GM12865 (cell line): ENCODE measurements at regions not wholly inside any gene's neighbourhood (a gene's known extent, or its start where the extent isn't known, plus 50 kb on each side); places are given as distances from the start of the nearest gene placed in this dataset.

Source experiments
- DNase-seq: peaks from one replicate; pipeline ENCODE4 v3.0.0; 2010; ENCODE audit warnings: low read depth
- H3K4me3 ChIP-seq: 2 replicates; pipeline ENCODE4 v1.5.1; 2011; ENCODE audit warnings: mild to moderate bottlenecking, low read depth, low read length, control low read depth
- TF ChIP-seq, protein P1 (sequence below): IDR thresholded peaks from 2 replicates; pipeline ENCODE4 v1.5.1; 2011; ENCODE audit warnings: low read length, control low read depth, low read depth, inconsistent platforms; ENCODE audit not compliant: insufficient read depth; ENCODE audit errors: missing control alignments

DNA sequence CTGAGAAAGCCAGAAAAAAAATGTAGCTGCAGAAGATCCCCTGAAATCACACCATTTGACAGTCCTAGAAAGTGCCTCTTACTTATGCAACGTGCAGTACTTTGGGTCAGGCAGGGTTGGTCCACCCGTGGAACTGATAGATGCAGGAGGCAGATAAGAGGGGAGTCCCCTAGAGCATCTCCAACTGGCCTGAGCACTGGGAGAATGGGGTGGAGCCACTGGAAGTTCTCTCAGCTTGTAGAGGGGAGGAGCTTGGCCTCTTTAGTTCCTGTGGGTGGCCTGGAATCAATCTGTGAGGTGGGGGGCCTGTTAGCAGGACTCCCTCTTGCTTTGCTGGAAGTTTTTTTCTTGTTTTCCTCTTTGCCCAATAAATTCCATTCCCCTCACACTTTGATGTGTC lies 335.7 kb upstream of the NCAM2 start:
- no peak for DNase-seq
- no peak overlapping the region for H3K4me3 ChIP-seq
- TF ChIP-seq, protein P1, sequence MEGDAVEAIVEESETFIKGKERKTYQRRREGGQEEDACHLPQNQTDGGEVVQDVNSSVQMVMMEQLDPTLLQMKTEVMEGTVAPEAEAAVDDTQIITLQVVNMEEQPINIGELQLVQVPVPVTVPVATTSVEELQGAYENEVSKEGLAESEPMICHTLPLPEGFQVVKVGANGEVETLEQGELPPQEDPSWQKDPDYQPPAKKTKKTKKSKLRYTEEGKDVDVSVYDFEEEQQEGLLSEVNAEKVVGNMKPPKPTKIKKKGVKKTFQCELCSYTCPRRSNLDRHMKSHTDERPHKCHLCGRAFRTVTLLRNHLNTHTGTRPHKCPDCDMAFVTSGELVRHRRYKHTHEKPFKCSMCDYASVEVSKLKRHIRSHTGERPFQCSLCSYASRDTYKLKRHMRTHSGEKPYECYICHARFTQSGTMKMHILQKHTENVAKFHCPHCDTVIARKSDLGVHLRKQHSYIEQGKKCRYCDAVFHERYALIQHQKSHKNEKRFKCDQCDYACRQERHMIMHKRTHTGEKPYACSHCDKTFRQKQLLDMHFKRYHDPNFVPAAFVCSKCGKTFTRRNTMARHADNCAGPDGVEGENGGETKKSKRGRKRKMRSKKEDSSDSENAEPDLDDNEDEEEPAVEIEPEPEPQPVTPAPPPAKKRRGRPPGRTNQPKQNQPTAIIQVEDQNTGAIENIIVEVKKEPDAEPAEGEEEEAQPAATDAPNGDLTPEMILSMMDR: no peak

DNA sequence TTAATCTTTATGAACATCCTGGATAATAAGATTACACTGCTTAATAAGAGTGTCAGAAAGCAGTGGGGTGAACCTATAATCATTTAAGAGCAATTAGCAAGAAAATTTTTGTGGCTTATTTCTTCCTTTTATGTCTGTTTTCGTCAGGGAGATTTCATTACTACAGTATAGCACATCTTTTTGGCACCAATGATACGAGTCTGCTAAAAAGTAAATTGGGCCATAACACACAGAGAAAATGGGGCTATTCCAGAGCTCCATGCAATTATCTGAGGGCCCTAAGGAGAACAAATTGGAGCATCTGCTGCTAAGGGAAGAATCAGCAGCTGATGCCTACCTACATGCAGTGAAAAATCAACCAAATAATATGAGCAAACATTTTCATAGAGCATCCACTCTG lies 330.3 kb upstream of the NCAM2 start:
- TF ChIP-seq, protein P1: no peak
- no peak overlapping the region for H3K4me3 ChIP-seq
- DNase-seq: no peak

DNA sequence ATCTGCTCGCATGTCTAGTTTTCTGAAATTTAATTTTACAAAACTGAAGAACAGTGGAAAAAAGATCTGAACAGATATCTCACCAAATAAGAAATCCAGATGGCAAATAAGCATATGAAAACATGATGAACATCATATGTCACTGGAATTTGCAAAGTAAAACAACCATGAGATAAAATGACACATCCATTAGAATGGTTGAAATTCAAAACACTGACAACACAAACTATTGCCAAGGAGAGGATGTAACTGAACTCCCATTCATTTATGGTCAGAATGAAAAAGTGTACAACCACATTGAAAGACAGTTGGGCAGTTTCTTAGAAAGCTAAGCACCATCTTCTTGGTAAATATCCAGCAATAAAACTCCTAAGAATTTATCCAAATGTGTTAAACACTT lies 312.7 kb upstream of the NCAM2 start:
- no peak overlapping the region for H3K4me3 ChIP-seq
- no peak for DNase-seq
- TF ChIP-seq, protein P1: no peak

DNA sequence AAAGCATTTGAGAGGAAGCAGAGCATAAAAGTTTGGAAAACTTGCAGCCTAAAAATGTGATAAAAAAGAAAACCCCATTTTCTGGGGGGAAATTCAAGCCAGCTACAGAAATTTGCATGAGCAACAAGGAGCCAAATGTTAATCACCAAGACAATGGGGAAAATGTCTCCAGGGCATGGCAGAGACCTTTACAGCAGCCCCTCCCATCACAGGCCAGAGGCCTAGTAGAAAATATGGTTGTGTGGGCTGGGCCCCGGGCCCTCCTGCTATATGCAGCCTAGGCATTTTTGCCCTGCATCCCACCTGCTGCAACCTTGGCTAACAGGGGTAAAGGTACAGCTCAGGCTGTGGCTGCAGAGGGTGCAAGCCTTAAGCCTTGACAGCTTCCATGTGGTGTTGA lies 299.6 kb upstream of the NCAM2 start:
- TF ChIP-seq, protein P1: no peak
- H3K4me3 ChIP-seq: no peak overlapping the region
- DNase-seq: no peak

DNA sequence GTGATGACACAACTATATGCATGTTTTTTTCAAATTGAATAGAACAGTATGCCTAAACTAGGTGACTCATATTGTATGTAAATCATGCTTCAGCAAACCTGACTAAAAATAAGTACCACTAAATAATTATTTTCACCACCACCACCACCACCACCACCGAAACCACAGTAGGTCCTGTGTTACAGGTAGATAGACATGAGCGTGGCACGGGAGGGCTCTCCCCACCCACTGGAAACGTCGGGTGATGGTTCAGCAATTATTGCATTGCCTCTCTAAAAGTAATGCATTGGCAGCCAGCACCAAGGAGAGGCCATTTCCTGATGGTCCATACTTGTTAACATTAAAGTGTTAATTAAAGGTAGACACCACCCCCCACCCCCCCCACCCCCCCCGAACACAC lies 297.0 kb upstream of the NCAM2 start:
- DNase-seq: no peak
- TF ChIP-seq, protein P1: no peak

DNA sequence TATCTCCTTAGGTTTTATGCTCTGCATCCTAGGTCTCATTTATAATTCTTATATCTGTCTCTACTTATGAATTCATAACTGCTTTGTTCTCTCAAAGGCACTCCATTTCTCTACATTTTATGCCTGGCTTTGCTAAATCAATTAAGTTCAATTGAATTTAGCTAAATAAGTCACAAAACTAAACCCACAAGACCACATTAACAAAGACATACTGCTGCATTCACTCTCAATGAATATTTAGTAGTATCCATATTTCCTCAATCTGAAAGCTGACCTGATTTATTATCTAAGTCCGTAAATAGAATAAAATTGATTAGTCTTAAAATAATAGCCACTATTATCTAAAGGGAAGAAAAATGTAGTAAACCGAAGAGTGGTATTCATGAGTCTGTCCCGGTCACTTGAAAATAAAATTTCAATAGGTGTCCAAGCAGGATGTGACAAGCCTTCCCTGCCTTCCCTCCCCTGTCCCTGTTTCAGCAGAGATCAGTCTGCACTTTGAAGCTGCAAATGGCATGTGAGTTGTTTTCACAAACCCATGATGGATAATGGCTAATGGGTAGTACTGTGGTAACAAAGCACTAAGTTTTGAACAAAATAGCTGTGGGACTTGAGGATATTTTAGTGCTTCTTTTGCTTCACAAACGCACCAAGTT lies 295.0 kb upstream of the NCAM2 start:
- no peak overlapping the region for H3K4me3 ChIP-seq
- DNase-seq: no peak
- TF ChIP-seq, protein P1: no peak

More for the DNA sequence above, 297.0 kb upstream of the NCAM2 start:
- H3K4me3 ChIP-seq: no peak overlapping the region

DNA sequence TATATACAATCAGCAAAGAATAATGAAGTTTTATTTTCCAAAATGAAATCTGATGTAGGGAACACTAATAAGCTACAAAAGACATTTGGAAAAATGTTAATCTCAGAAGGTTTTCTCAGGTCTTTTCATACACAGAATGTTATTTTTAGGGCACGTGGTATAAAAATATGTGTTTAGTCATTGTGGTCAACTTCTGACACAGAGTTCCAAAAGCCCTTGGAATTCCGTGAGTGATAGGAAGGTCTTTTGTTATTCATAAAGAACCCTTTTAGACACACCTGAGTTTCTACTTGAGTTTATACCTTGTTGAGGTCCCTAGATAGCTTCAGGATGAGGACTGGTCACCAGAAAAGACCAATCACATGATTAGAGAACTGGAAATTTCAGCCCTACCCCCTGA lies 277.6 kb upstream of the NCAM2 start:
- H3K4me3 ChIP-seq: no peak overlapping the region
- TF ChIP-seq, protein P1: no peak
- no peak for DNase-seq
